Right renal pelvis (tissue), 4 donors: ENCODE measurements at regions not wholly inside any gene's neighbourhood (a gene's known extent, or its start where the extent isn't known, plus 50 kb on each side); places are given as distances from the start of the nearest gene placed in this dataset.
"Not testable (repeated sequence)": the region's sequence is repeated elsewhere in the genome, so short reads cannot be mapped to it uniquely, and the experiment has no call there.

Source experiments
- DNase-seq, 4 donors: peaks; one replicate each; pipeline ENCODE4 v3.0.0-alpha.2; 2013; ENCODE audit warnings: low read depth in 4 of 4, low spot score in 3 of 4, missing footprints in 1 of 4

DNA sequence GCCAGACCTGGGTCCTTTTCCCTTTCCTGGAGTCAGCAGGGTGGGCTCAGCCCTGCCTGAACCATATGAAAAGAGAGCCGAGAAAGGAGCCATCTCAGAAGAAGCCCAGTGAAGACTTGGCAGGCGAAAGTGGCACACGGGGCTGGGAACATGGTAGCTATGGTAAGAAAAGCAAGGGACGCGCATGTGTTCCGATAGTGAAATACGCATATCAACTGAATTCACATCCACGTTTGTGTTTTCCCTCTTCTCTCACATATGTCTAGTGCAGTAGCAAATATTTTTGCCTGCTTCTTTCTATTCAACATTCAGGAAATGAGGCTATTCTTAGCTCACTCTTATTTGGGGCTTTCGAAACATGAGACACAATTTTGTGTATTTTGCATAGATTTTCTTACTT is 54.1 kb upstream of the PEG3 start:
- DNase-seq, result no peak

DNA sequence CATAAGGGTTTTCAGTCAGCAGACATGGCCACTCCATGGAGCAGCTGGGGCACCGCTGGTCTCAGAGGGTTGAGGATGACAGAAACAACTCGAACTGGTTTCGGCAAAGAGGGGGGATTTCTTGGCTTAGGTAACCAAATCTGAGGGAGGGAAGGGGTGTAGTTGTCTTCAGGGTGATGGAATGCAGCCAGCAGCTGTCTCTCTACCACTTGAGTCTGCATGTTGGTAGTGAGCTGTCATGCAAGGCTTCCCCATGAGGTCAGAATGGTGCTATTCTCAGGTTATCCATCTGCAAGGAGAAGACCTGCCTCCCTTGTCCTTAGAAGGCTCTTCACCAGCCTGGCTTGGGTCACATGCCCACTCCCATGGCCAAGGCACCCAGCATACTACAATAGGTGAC is 55.6 kb upstream of the PEG3 start:
- no peak for DNase-seq

DNA sequence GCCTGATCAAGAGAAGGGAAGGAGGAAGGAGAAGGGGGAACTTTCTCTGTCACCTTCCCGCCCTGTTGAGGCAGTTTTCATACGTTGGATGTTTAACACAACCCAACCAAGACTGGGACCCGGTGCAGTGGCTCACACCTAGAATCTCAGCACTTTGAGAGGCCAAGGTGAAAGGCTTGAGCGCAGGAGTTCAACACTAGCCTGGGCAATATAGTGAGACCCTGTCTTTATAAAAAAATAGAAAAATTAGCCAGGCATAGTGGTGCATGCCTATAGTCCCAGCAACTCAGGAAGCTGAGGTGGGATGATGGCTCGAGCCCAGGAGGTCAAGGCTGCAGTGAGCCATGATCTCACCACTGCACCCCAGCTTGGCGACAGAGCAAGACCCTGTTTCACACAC is 59.4 kb upstream of the PEG3 start:
- no peak for DNase-seq

DNA sequence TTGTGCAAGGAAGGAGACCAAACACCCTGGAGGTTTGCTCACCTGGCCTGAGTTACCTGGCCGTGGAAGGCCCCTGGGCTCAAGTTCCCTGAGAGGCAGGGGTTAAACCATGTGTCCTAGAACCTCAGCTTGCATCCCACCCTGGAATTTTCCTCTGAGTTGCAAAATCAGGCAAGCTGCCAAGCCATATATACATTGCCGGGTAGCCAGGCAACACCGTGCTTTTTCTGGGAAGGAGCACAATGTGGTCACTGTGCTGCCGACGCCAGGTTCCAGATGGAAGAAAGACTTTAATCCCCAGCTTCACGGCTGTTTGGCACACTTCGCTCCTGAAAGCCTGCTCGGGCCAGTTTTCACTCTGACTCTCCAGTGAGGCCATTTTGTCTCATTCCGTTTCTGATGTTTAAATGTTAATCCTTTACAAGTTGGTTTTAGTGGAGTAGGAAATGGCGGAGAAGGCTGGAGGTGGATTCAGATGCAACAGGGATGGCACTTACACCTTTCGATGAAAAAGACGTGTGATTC is 60.1 kb upstream of the PEG3 start:
- DNase-seq, result peak in 2 of 4 donors; percentile 22 to 29

DNA sequence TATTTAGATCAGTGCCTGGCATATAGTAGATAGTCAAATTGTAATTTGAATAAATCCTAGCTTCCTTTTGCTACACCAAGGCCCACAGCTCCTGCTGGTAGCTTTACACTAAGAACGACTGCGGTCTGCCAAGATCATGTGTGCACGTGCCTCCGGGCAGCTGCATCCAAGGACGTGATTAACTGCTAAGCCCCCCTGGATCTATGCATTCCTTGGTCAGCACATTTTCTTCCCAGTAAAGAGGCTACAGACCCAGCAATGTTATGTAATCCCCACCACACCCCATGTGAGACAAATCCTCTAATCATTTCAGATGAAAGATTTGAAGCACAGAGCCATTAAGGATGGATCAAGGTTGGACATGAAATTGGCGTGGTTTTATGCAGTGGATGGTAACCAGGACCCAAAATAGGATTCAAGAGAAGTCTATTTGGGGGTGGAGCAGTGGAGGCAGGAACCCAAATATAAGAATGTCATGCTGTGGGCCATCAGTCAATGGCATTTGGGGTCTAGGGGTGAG is 65.2 kb upstream of the PEG3 start:
- DNase-seq, result no peak

DNA sequence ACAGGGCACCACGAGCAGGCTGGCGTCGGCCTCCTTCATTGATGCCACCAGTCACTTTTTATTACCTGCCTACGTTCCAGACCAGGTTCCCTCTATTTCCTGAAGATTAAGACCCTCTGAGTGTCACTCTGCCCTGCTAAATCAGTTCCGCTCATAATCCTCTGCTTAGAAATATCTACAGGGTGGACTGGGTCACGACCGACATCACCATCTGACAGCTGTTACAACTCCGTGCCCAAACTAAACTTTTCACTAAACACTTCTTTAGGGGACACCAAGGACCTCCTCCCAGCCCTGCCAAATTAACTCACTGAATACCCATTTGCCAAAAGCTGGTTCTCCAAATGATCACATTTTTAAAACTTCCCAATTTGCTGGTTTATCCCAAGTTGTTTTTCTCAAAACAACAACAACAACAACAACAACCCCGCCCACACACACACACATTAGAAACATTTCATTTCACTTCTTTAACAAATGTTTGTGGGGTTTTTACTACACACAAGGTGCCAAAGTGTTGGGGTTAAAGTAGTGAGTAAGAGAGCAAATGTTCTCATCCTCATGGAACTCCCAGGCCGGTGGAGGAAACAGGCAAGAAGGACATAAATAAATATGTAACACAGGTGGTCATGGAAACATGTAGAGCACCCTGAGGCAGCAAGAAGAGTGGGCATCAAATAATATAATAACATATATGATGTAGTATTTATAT is 72.0 kb upstream of the PEG3 start:
- no peak for DNase-seq

DNA sequence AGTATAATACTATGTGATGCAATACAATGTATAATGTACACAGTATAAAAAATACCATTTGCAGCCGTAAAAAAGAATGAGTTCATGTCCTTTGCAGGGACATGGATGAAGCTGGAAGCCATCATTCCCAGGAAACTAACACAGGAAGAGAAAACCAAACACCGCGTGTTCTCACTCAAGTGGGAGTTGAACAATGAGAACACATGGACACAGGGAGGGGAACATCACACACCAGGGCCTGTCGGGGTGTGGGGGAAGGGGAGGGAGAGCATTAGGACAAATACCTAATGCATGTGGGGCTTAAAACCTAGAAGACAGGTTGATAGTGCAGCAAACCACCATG is 72.6 kb upstream of the PEG3 start:
- DNase-seq, result not testable (repeated sequence)

DNA sequence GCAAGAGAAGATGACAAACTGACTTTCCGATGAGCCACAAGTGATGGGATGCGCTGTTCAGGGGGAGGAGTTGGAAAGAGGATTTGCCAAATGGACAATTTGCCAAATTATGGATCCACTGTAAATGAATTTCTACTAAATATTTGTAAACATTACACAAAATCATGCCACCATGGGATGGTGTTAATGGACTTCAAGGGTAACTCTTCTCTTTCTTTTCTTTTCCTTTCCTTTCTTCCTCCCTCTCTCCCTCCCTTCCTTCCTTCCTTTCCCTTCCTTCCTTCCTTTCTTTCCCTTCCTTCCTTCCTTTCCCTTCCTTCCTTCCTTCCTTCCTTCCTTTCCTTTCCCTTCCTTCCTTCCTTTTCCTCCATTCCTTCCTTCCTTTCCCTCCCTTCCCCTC is 76.0 kb upstream of the PEG3 start:
- no peak for DNase-seq

DNA sequence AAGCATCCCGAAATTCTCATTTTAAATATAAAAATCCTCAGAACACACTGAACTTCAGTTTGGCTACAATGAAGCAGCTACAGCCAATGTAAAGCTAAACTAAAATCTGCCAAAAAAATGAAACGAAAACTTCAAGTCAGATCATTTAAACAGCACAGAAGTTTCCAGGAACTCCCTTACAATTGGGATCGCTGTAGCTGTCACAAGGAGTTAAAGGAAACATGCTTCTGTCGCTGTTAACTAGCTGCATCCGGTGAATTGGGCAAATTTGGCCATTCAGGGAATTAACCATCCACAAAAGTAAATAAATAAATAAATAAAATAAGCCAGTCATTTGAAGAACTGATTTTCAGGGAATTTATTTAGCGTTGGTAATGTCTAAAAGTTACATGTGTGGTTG is 77.0 kb upstream of the PEG3 start:
- DNase-seq, result no peak

DNA sequence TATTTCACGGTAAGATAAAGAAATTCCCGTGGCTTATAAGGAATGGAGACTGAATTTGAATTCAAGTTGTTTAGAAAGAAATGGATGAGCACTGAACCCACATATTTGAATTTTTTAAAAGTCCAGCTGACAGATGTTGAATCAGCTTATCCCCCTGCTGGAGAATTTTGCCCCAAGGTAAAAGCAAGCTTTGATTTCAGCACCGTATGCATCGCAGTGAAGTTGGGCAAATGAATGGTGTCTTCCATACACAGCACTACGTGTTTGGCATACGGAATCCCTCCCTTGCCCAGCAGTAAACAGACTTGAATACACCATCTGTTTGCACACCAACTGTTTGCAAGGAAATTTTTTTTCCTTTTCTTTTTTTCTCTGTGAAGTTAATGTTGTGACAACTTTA is 77.5 kb upstream of the PEG3 start:
- no peak for DNase-seq

DNA sequence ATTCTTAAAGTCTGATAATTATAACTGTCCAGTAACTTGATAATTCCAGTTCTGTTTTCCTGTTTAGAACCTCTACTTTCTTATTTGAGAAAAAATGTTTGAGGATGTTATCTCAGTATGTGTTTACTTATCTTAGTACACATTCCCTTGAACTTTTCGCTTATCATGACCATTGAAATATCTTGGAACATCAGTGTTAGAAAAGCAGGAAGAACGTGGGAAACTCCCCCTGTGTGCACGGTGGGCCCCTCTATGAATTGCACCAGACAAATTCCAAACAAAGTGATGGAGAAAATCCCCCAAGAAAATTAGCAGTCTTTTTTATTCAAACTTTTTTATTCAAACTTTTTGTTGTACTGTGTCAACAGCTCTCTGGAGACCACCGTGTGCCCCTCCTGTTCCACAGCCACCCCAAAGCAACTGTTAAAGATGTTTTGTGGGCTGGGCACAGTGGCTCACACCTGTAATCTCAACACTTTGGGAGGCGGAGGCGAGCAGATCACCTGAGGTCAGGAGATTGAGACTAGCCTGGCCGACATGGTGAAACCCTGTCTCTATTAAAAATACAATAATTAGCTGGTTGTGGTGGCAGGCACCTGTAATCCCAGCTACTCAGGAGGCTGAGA is 78.3 kb upstream of the PEG3 start:
- no peak for DNase-seq

DNA sequence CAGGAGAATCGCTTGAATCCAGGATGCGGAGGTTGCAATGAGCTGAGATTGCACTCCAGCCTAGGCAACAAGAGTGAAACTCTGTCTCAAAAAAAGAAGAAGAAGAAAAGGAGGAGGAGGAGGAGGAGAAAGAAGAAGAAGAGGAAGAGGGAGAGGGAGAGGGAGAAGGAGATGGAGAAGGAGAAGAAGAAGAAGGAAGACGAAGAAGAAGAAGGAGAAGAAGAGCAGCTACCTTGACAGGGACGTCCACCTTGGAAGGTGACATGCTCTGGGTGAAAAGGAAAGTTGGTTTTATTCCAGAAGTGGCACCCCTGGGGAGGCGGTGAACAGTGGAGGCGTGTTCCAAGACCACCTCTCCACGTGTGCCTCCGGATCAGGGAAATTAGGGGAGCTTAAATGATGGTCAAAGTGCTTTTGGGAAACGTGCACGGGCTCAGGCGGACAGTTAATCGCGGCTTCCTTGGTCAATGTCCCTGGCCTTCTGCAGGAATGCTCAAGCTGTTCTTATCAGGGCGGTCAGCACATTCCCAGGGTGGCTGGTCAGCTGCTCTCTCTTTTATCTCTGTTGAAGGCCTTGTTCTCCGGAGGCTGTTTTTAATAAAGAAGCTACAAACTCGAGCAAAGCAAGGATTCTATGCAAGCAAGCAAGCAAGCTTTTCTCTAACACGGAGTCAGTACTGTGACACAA is 78.9 kb upstream of the PEG3 start:
- DNase-seq, result no peak

DNA sequence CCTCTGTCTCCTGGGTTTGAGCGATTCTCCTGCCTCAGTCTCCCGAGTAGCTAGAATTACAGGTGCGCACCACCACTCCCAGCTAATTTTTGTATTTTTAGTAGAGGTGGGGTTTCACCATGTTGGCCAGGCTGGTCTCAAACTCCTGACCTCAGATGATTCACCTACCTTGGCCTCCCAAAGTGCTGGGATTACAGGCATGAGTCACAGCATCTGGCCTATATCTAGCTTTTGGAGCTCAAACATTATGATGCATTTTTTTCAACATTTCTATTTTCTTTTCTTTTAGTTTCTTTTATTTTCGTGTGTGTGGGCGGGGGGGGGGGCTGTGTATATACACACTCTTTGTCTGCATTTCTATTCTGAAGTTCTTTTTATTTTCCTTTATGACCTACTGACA is 85.6 kb upstream of the PEG3 start:
- DNase-seq, result not testable (repeated sequence)

DNA sequence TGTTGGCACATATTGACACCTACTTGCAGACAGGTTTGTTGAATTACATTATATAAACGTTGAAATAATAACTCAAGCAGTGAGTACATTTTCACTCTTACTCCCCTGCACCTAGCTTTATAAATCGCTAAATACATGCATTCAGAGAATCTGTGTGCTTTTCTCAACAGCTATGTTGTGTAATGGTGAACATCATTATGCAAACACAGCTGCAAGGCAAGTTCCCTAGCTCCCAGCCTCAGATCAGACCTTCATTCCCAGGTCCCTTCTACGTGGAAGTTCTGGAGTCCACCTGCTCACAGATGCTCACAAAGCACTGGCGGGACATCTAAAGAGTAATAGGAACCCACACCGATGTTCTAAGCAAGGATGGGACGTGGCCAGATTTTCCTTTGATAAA is 86.8 kb upstream of the PEG3 start:
- DNase-seq, result no peak

DNA sequence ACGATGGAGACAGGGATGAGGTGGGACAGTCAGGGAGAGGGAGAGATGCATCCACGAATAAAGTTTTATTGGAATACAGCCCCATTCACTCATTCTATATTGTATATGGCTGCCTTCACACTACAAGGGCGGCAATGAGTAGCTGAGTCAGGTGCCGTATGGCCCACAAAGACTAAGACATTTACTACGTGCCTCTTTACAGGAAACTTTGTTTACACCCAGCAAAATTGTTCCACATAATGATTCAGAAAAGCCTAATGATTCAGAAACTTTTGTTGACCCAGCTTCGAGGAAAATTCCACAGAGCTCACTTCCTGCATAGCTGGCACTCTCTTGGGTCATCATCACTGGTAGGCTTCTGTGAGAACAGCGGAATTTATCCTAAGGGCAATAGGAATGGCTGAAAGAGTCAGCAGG is 87.3 kb upstream of the PEG3 start:
- no peak for DNase-seq

DNA sequence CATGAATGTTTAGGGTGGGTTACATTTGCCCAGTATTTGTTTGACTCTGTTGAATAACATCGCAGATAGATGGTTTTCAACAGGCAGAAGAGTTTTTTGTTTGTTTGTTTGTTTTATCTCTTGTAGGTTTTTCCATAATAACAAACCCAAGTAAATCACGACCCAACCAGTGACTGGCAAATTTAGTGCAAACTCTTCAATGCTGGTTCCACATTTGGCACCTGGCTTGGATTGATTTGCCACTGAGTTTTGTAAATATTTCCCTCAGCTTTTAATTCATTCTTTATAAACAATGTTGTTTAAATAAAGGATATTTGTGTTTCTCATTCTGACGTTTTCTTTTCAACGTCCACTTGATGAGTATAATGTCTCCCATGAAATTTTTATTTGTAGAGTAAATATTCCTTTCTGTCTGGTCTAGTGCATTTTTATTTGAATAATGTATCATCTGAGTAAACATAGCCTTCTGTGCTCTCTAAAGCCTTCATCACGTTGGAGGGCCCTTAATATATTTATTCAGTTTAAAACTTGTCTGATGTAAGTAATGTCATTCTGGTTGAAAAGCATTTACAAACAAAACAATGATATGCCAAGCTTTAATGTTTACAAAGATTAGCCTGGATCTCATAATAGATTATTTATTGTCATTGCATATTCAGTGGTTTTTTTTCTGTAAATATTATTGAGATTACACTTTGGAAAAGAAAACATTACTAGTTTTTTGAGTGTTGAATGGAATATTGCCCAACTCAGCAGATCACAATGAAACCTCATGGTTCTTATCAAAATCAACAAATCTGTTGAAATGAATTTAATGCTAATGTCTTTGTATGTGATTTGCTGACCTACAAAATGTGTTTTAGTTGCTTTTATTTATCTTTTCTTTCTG is 90.4 kb upstream of the PEG3 start:
- no peak for DNase-seq

DNA sequence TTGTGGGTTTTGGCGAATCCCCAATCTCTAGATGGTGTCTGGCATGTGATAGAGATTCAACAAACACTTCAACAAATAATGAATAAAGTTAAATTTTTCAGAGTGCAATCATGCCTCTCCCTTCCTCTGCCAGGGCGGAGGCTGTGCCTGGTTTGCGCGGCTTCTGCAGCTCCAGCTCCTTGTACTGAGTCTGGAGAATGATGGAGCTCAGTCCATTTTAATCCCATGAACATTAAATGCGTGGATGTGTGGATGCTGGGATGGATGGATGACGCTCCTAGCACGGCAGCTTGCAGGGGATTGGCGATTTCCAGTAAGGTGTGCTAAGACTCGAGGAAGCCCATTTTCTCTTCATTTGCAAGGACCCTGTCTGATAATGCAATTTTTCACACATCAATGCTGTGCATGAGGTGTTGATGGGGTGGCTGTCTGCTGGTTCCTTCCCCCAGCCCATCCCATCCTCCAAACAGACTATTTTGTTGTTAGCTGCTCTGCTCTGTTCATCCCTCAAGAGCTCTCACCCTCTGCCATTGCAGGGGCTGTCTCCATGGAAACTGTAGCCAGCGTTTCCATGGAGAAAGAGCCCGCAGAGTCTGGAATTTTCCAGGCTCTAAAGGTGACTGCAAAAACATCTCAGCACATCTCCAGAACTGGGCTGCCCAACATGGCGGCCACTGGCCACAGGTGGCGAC is 92.6 kb upstream of the PEG3 start:
- DNase-seq, result no peak

DNA sequence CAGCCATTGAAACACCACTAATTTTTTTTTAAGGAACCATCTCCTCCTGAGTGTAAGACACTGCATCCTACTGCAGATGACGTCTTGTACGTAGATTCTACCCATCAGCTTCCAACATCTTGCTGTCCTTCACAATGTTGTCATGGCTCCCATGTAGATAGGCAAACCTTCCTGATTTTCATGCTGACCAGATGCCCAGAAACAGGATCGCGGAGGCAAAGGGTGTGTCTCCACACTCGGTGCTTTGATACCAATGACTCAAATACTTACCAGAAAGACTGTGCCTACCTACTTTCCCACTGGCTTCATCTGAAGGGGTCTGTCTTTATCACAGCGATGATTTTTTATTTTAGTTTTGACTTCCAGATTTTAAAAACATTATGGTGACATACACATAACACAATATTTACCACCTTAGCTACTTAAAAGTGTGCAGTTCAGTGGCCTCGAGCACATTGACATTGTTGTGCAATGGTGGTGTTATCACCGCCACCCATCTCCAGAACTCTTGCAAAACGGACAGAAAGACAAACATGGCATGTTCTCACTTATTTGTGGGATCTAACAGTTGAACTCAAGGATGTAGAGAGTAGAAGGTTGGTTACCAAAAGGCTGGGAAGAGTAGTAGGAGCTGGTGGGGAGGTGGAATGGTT is 94.0 kb upstream of the PEG3 start:
- no peak for DNase-seq

DNA sequence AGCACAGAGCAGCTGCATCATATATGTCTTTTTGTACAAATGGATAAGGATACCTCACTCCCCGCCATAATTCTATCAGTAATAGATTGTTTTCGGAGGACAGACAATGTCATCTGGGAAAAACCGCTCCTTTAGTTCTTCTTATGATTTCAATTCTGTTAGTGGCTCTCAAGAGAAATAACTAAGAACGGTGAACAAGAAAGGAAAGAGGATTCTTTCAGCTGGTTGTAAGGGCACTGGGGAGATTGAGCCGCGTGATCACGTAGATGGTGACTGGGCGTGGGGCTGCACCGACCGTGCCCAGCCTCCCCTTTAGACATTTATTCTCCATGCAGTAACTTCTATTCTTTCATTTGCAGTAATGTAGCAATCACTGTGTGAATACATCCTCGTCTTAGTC is 99.4 kb upstream of the PEG3 start:
- DNase-seq, result no peak

DNA sequence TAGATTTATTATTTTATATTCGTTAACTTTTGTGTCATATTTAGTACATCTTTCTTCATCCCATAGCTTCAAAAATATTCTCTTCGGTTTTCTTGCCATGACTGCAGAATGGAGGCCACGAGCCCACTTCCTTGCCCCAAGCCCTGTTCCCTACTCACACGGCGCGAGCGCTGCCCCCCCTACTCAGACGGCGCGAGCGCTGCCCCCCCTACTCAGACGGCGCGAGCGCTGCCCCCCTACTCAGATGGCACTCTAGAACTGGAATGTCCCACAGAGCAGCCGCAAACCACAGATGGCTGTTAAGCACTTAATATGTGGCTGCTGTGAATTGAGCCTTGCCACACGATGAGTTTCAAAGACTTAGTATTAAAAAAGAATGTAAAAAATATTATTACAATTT is 102.2 kb upstream of the PEG3 start:
- no peak for DNase-seq
